ENCODE measurements at regions not wholly inside any gene's neighbourhood (a gene's known extent, or its start where the extent isn't known, plus 50 kb on each side); places are given as distances from the start of the nearest gene placed in this dataset.
A peak's percentile ranks its signal among the peaks of the same experiment; 100 is the strongest.

DNA sequence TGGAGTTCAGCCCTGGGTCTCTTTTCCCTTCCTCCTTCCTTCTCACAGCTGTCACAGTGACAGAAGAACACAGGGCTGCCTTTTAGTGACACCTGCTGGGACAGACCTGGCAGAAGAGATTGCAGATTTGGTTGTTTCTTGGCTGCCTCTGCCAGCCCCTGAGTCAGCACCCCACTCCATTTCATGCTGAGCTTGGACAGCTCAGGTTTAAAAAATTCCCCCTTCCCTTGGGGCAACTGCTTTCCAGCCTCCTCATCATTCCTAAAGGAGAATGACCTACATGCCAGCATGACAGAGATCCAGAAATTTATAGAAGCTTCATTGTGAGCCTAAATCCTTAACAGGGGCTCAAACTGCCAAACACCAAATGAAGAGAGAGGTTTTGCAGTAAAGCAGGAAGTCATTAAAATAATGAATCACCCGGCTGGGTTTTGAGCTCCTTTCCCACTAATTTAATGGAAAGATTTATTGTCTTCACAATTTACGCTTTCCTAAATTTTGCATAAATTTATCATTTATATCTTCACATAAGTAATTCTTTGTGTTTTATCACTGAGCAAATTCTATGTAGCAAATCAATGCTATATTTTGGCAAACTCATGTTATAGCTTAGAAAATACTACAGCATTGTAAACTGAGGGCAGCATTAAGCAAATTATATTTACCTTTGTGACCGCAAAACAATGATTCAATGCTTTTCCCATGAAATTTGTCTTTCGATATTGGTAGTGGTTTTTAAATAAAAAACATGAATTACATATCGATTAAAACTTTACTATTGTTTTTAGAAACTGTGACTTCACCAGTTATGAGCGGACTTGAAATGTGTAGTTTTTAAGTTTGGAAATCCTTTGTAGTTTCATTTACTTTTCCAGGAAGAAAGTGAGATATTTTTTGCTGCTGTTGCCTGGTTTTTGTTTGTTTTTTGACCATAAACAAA is 399.5 kb upstream of the ANKRD30A start:
- peak; percentile 67 for DNase-seq (ENCODE audit: low read depth)
- H3K4me3 ChIP-seq (replicated peaks; ENCODE audit: low read depth, low read length): no peak overlapping the region
- TF ChIP-seq, protein P1, sequence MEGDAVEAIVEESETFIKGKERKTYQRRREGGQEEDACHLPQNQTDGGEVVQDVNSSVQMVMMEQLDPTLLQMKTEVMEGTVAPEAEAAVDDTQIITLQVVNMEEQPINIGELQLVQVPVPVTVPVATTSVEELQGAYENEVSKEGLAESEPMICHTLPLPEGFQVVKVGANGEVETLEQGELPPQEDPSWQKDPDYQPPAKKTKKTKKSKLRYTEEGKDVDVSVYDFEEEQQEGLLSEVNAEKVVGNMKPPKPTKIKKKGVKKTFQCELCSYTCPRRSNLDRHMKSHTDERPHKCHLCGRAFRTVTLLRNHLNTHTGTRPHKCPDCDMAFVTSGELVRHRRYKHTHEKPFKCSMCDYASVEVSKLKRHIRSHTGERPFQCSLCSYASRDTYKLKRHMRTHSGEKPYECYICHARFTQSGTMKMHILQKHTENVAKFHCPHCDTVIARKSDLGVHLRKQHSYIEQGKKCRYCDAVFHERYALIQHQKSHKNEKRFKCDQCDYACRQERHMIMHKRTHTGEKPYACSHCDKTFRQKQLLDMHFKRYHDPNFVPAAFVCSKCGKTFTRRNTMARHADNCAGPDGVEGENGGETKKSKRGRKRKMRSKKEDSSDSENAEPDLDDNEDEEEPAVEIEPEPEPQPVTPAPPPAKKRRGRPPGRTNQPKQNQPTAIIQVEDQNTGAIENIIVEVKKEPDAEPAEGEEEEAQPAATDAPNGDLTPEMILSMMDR (IDR thresholded peaks at IDR 0.05; ENCODE audit: low read length, missing control alignments): peak; percentile 28

GRCh38 chr10:36722777-36723176 is 402.6 kb upstream of the ANKRD30A start:
- TF ChIP-seq, protein P1 (IDR thresholded peaks at IDR 0.05; ENCODE audit: low read length, missing control alignments): no peak
- DNase-seq (ENCODE audit: low read depth): no peak
- no peak overlapping the region for H3K4me3 ChIP-seq (replicated peaks; ENCODE audit: low read depth, low read length)

GRCh38 chr10:36721871-36722270 is 403.5 kb upstream of the ANKRD30A start:
- TF ChIP-seq, protein P1 (IDR thresholded peaks at IDR 0.05; ENCODE audit: low read length, missing control alignments): no peak
- no peak for DNase-seq (ENCODE audit: low read depth)
- no peak overlapping the region for H3K4me3 ChIP-seq (replicated peaks; ENCODE audit: low read depth, low read length)

GRCh38 chr10:36720895-36721294 is 404.5 kb upstream of the ANKRD30A start:
- H3K4me3 ChIP-seq (replicated peaks; ENCODE audit: low read depth, low read length): no peak overlapping the region
- TF ChIP-seq, protein P1 (IDR thresholded peaks at IDR 0.05; ENCODE audit: low read length, missing control alignments): no peak
- peak; percentile 24 for DNase-seq (ENCODE audit: low read depth)

GRCh38 chr10:36717118-36717517 is 408.3 kb upstream of the ANKRD30A start:
- H3K4me3 ChIP-seq (replicated peaks; ENCODE audit: low read depth, low read length): no peak overlapping the region
- TF ChIP-seq, protein P1 (IDR thresholded peaks at IDR 0.05; ENCODE audit: low read length, missing control alignments): no peak
- no peak for DNase-seq (ENCODE audit: low read depth)

GRCh38 chr10:36716291-36716690 is 409.1 kb upstream of the ANKRD30A start:
- TF ChIP-seq, protein P1 (IDR thresholded peaks at IDR 0.05; ENCODE audit: low read length, missing control alignments): no peak
- no peak overlapping the region for H3K4me3 ChIP-seq (replicated peaks; ENCODE audit: low read depth, low read length)

More at GRCh38 chr10:36716291-36716690, 409.1 kb upstream of the ANKRD30A start:
- no peak for DNase-seq (ENCODE audit: low read depth)
